Epithelial cell of prostate (primary cell): ENCODE measurements at regions not wholly inside any gene's neighbourhood (a gene's known extent, or its start where the extent isn't known, plus 50 kb on each side); places are given as distances from the start of the nearest gene placed in this dataset.
"Not testable (repeated sequence)": the region's sequence is repeated elsewhere in the genome, so short reads cannot be mapped to it uniquely, and the experiment has no call there.

ENCODE experiments used
- DNase-seq: peaks from one replicate; pipeline ENCODE4 v3.0.0-alpha.2; 2011; ENCODE audit warnings: low read depth, low spot score
- H3K27ac ChIP-seq: fragments of 450-650 bp; 2 replicates; pipeline ENCODE4 v1.5.1; 2017; ENCODE audit warnings: mild to moderate bottlenecking

DNA sequence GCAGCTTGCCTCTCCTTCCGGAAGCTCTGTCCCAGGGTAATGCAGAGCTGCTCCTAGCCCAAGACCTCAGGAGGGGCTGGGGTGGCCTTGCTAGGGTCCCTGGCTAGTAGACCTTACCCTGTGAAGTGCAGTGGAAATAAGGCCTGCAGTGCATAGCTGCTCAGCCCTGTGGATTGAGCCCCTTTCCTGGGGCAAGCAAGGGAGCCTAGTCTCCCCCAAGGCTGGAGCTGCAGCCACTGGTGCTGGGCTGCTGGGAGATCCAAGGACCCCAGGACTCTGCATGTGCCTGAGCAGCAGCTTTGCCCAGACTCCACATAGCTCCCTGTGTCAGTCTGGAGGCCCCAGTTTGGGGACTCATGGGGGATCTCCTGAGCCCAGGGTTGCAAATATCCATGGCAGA is 57.9 kb downstream of the FANCF start:
- no peak overlapping the region for H3K27ac ChIP-seq
- DNase-seq = no peak

DNA sequence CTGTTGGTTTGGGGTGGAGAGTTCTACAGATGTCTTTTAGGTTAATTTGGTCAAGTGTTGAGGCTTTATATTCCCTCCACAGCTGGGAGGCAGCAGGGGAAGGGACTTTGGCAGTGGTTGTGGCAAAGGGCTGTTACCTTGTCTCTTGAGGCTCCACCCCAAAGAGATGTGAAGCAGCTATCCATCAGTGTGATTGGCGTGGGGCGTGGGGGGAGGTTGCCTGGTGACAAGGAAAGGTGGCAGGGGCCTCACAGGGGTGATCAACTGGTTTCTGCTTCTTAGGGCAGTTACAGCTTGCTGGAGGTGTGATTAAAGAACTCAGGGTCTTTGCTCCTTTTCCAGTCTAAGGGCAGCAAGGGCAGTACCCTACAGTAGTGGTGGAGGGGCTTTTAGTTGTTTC is 59.3 kb downstream of the FANCF start:
- no peak for DNase-seq
- H3K27ac ChIP-seq = no peak overlapping the region

DNA sequence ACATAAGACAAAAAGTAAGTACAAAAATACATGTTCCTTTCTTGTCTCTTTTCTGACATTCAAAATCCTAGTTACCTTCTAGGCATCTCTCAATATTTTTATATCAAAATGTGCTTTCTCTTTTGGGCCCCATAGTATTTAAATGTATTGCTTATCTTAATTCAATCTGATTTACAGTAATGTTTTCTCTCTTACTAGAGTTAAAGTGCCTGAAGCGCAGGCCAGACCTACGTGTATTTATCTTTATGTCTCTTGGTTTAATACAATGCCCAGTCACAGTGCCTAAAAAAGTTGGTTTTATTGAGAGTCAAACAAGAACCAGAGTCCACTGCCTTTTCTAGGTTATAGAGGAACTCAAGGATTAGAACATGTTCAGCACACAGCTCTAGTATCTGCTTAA is 64.3 kb downstream of the FANCF start:
- H3K27ac ChIP-seq = no peak overlapping the region
- no peak for DNase-seq

DNA sequence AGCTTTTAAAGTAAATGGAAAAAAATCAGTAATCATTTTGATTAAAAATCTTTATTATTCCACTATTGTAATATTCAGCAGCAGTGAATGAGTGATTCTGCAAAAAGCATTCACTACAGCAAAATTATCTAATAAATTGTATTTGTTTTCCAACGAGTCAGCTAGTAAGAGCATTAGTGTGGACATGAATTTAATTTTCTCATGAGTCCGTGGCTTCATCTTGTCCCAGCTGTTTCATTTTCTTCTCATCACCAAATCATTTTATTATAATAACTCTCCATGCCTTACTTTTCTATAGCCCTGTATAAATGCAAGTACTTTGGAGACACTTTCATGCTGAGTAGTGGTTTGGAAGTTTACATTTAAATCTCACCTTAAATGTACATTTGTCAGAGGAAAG is 66.2 kb downstream of the FANCF start:
- H3K27ac ChIP-seq = no peak overlapping the region
- DNase-seq = no peak

DNA sequence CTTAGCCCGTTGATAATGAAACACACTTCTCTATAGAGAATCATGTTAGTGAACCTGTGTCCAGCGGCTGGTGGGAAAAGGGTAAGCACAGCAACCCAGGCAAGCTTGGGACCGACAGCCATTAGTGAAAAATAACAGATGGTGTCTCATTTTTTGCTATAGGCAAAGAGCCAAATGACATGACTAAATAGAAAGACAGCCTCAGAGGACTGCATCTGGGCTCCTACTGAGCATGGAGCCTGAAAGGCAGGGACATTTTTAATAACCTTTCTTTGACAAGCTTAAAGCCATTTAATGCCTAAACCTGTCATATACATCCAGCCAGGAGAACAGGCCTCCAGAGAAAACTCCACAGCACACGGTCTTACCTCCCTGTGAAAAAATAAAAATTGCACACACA is 67.0 kb downstream of the FANCF start:
- no peak overlapping the region for H3K27ac ChIP-seq
- DNase-seq = no peak

DNA sequence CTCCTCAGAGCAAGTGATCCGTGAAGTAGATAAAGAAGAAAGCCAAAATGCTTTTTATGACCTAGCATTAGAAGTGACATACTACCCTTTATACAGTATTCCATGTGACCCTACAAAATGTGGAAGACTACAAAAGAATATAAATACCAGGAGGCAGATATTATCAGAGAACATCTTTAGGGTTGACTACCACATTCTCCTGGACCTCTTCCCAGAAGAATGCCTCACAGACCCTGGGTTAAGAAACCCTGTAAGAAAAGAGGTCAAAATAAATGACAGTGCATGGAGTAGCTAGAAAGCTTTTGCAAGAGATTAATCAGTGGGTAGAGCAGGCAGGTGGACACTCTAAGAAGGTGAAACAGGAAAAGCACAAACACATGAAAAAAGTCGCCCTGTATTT is 69.2 kb downstream of the FANCF start:
- no peak overlapping the region for H3K27ac ChIP-seq
- DNase-seq = no peak

DNA sequence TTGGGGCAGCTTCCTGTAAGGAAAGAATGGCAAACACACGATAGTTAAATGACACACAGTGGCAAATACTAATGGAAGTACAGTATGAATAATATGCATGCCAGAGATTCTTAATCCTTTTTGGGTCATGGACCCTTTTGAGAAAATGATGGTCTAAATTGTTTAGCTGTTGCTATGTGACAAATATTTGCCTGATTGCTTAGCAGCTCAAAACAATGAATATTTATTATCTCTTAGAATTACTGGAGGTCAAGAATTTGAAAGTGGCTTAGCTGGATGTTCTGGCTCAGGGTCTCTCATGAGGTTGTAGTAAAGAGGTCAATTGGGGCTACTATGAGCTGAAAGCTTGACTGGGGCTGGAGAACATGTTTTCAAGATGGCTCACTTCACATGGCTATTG is 69.7 kb downstream of the FANCF start:
- DNase-seq = no peak
- H3K27ac ChIP-seq = no peak overlapping the region

DNA sequence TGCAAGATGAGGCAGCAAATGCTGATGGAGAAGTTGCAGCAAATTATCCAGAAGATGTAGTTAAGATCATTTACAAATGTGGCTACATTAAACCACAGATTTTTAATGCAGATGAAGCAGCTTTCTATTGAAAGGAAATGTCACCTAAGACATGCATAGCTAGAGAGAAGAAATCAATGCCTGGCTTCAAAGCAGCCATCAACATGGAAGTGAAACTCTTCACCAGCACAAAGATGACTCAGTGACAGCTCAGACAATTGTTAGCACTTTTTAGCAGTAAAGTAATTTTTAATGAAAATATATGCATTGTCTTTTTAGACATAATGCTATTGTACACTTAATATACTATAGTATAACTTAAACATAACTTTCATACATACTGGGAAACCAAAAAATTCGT is 71.4 kb downstream of the FANCF start:
- no peak overlapping the region for H3K27ac ChIP-seq

DNA sequence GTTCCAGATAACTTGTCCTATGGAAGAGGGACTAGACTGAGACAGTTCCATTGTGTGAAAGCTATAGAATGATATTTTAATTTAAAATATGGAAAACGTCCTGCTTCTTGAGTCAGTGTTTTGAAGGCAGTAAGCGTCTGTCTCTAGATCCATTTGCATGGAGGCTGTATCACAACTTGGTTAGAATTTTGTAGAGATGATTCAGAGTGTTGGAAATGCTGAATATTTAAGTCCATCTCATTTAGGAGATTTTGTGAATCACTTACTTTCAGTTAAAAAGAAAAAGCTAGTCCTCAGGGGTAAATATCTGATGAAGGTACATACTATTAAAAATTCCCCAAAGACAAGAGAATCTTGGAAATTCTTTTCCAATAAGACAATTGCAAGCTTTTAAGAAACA is 72.7 kb downstream of the FANCF start:
- H3K27ac ChIP-seq = no peak overlapping the region
- DNase-seq = no peak

More for the DNA sequence above, 71.4 kb downstream of the FANCF start:
- DNase-seq = no peak

DNA sequence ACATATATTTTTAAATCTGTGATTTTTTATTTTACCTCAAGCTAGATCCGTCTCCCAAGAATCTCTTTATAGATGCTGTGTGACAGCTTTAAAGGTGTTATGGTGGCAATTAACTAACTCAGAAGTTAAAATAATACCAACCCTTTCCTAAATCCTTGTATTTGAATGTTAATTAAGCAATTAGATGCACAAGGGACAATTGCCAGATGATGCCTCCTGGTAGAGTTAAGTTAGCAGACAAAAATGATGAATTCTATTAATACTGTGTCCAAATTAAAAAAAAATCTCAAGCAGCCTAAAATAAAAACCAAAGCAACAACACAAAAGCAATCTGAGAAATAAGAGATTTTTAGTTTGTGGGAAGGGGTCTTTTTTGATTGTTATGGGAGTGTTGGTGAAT is 78.9 kb downstream of the FANCF start:
- H3K27ac ChIP-seq = no peak overlapping the region
- no peak for DNase-seq

DNA sequence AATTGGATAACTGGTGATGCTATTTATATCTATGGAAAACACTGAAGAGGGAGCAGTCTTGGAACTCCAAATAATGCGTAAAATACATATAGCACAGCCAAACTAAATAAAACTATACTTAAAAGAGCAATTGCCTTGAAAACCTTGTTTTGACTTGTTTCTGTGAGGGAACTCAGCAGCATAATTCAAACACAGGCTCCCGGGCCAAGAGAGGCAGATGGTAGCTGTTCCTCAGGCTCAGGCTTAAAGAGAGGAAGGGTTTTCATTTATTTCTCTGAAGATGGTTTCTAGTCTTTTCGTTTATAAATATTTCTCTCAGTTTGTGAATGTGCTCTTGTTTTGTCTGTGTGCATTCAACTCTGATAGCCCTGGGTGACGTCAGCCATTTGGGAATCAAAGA is 82.4 kb downstream of the FANCF start:
- no peak overlapping the region for H3K27ac ChIP-seq
- DNase-seq = no peak

DNA sequence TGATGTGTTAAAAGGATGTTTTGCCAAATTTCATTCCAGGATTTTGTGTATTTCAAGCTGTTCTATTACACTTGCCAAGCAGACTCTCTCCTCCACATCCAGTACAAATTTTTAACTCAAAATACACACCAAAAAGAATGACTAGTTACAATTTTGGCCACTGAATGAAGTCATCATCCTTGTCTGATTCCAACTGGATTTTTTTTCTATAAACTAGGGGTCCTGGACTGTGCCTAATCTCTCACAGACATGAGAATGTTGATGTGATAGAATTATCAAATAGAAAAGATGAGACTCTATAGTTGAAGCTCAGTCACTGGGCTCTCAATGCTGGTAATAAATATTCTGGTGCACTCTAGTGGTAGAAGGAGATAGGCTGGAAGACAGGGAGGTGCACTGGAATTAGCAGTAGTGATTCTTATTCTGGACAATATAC is 85.8 kb downstream of the FANCF start:
- H3K27ac ChIP-seq = no peak overlapping the region
- no peak for DNase-seq

DNA sequence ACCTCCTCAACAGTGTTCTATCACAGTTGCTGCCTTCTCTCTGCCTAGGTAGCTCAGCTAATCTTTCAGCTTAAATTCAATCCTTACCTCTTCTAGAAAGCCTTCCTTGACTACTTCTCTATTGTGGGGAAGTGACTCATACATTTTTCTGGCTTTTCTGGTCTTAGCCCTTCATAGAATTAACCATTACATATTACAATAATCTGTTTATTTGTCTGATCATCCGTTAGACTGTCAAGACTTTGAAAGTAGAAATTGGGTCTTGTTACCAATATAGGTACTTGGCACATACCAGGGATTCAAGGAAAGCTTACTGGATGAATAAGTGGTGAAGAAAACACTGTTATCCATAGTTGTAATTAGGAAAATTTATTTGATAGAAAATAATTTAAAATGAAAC is 89.6 kb downstream of the FANCF start:
- no peak overlapping the region for H3K27ac ChIP-seq
- no peak for DNase-seq

DNA sequence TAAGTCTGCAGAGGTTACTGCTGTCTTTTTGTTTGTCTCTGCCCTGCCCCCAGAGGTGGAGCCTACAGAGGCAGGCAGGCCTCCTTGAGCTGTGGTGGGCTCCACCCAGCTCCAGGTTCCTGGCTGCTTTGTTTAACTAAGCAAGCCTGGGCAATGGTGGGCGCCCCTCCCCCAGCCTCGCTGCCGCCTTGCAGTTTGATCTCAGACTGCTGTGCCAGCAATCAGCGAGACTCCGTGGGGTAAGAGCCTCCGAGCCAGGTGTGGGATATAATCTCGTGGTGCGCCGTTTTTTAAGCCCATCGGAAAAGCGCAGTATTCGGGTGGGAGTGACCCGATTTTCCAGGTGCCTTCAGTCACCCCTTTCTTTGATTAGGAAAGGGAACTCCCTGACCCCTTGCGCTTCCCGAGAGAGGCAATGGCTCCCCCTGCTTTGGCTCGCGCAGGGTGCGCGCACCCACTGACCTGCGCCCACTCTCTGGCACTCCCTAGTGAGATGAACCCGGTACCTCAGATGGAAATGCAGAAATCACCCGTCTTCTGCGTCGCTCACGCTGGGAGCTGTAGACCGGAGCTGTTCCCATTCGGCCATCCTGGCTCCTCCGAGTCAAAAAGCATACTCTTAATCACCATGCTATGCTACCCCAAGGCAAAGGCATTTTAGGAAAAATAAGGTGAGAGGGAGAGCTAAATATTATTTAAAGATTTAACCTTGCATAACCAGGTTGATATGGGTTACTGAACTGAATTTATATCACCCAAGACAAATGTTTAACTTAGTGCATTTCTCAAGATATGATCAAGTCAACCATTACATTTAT is 96.8 kb downstream of the FANCF start:
- DNase-seq, H3K27ac ChIP-seq: not testable (repeated sequence)

DNA sequence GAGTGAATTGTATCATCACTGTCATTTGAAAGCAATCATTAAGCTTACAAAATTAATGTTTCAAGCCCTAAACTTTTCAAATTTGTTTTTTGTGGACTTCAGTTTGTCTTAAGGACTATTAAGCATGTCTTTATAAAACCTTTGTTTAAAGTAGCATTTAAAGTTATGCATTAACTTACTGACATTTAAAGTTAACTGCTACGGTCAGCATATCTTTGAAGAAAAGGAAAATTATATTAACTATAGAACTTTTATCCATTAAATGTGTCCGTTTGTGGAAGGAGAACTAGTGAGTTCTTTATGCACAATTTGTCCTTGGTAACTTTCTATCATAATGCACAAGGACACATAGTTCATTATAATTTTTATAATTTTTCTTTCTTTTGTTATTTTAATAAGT is 103.4 kb downstream of the FANCF start:
- no peak for DNase-seq
- H3K27ac ChIP-seq = no peak overlapping the region

DNA sequence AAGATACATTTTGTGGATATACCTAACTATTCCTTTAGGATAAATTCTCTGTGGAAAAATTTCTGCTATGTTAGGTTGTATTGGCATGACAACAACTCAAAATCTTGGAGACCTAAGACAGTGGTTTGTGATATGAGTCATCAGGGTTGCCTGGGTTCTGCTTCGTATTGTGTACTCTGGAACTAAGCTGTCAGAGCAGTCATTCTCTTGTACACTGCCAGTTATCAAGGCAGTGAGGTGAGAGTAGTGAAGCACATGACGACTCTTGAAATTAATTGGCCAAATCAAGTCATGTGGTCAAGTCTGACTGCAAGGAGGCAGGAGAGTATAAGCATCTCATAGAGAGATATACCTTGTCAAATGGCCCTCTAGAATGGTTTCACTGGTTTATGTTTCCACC is 104.4 kb downstream of the FANCF start:
- no peak overlapping the region for H3K27ac ChIP-seq
- peak; percentile 53 for DNase-seq

DNA sequence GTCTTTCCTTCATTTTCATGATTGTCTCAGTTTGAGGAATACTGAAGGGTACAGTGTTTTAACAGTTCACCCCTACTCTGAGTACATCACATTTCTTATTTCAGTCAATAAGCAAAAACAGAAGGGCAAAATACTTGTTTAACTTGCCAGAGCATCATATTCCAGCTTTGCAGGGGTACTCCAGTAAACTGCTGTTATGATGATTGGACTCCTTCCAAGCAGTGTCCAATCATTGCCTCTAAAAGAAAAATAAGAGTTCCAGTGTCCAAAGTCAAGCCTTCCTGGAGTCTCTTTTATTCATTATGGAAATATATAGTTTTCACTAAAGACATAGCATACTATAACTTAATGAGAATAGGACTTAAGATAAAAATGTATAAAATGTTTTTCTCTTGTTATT is 105.1 kb downstream of the FANCF start:
- no peak overlapping the region for H3K27ac ChIP-seq
- DNase-seq = no peak

DNA sequence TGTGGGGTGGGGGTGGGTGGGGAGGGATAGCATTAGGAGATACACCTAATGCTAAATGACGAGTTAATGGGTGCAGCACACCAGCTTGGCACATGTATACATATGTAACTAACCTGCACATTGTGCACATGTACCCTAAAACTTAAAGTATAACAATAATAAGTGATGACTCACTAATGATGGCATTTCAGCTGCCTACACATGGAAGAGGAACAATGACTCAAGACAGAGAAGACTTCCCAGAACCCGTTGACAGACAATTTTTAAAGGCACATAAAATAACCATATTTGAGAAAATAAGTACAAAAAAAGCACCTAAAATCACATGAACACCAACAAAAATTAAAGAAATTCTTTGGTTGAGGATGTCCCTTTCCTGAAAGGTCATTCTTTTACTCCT is 107.3 kb downstream of the FANCF start:
- DNase-seq = not testable (repeated sequence)
- H3K27ac ChIP-seq = peak overlapping the region; percentile 50

DNA sequence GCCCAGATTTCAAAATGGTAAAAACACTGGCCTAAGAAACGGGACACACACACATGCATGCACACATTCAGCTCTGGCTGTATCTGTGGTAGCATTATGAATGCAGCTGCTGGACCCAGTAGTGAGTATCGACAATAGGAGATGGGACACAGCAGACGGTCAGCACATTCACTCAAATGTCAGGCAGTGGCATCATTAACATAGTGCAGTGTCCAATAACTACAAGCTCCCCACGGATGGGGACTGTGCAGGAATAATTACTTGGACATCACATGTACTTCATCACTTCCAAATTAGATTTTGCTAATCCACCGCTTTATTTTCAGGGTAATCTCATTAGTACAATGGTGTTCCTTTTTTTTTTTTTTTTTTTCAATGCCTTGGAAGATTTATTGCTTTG is 109.5 kb downstream of the FANCF start:
- H3K27ac ChIP-seq = no peak overlapping the region
- no peak for DNase-seq

DNA sequence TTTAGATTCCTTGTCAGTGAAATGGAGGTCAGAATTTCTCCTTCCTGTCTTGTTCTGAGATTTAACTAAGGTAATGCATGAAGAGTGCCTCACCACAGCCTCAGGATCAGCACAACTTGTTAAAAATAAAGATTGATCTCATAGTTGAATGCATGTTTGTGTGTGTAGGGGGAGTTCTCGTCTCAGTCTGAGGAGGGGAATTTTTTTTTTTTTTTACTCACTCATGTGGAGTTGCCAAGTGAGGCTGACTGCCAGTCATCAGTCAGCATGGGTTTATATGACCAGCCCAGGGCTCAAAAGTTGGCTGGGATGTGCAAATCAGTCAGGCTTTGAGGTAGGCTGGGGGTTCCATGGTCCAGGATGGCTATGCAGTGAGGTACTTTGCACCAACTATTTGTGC is 113.2 kb downstream of the FANCF start:
- DNase-seq = no peak
- H3K27ac ChIP-seq = no peak overlapping the region

DNA sequence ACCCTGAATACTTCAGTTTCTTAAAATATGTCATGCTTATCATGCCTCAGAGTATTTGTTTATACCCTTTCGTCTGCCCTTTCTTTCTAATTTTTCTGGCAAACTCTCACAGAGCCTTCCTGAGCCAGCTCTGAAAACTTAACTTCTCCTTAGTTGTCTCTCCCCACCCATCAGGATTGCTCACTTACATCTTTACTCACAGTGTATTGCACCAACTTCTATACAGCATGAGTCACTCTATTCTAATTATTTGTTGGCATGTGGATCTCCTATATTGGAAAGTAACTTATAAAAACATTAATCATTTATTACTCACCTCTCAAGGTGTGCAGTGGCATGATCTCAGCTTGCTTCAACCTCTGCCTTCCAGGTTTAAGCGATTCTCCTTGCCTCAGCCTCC is 114.9 kb downstream of the FANCF start:
- H3K27ac ChIP-seq = peak overlapping the region; percentile 80
- DNase-seq = peak; percentile 82

DNA sequence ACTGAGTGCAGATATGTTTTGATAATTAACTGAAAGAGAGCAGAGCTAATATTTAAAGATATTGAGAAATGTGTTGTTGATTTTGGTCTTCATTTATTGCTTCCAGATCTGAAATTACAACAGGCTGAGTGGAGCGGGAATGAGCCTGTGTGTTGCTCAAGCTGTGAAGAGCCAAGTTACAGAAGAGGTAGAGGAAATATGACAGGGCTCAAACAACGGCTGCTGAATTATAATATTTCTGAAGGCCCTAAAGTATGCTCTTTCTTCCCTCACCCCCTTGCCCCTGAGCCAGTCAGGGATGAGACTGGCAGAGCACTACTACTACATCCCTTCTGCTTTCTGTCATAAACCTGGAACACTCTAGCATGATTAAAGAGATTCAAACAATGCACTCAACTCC is 115.6 kb downstream of the FANCF start:
- DNase-seq = no peak
- H3K27ac ChIP-seq = peak overlapping the region; percentile 80
